IMR-90 (cell line): ENCODE measurements at regions not wholly inside any gene's neighbourhood (a gene's known extent, or its start where the extent isn't known, plus 50 kb on each side); places are given as distances from the start of the nearest gene placed in this dataset.

Experiments used
- ATAC-seq: fragments of 200-7000 bp; cut with Tn5 transposase; 2 replicates; pipeline ENCODE4 v1.9.1; 2020; ENCODE audit warnings: low read depth, mild to moderate bottlenecking, moderate library complexity
- BruUV-seq: library from RNA; stranded (reverse); fragments of 400-500 nt; replicated peaks from 2 replicates; lab custom pipeline; 2021; lab: Mats Ljungman, UMichigan
- CTCF ChIA-PET: fragments of 300-600 bp; formaldehyde crosslinking; extraction: SDS; loops from one replicate; lab custom pipeline; 2021; ENCODE audit warnings: antibody characterized with exemption; lab: Yijun Ruan, JAX
- POLR2A ChIA-PET: fragments of 300-600 bp; sonication (Branson Sonifier 250); formaldehyde crosslinking; loops from one replicate; lab custom pipeline; 2022; ENCODE audit warnings: antibody characterized with exemption; ENCODE audit not compliant: unreplicated experiment; lab: Charles Lee
- DNase-seq: peaks from one replicate; pipeline ENCODE4 v3.0.0; 2013
- H2AFZ ChIP-seq: replicated peaks from 2 replicates; pipeline ENCODE3; 2013; ENCODE audit warnings: low read length, mild to moderate bottlenecking; ENCODE audit not compliant: poor library complexity
- H2AK5ac ChIP-seq: 2 replicates; pipeline ENCODE4 v1.6.1; 2013; ENCODE audit warnings: low read depth, low read length, inconsistent platforms
- H2AK9ac ChIP-seq: replicated peaks from 2 replicates; pipeline ENCODE3; 2013; ENCODE audit warnings: mild to moderate bottlenecking, low read depth, low read length, moderate library complexity; ENCODE audit not compliant: poor library complexity
- H2BK120ac ChIP-seq: 2 replicates; pipeline ENCODE4 v1.6.1; 2013; ENCODE audit warnings: low read depth, low read length, inconsistent platforms
- H2BK15ac ChIP-seq: 3 replicates; pipeline ENCODE4 v1.6.1; 2013; ENCODE audit warnings: low read depth, low read length, inconsistent platforms
- H2BK20ac ChIP-seq: 2 replicates; pipeline ENCODE4 v1.6.1; 2013; ENCODE audit warnings: low read depth, mild to moderate bottlenecking, inconsistent platforms, low read length, moderate library complexity
- H2BK5ac ChIP-seq: 2 replicates; pipeline ENCODE4 v1.6.1; 2013; ENCODE audit warnings: mild to moderate bottlenecking, low read depth, low read length, inconsistent platforms; ENCODE audit not compliant: poor library complexity, severe bottlenecking
- H3K14ac ChIP-seq: replicated peaks from 2 replicates; pipeline ENCODE4 v1.6.1; 2013; ENCODE audit warnings: low read depth, low read length, inconsistent platforms
- H3K18ac ChIP-seq: 2 replicates; pipeline ENCODE4 v1.6.1; 2013; ENCODE audit warnings: low read depth, low read length, control low read depth
- H3K23ac ChIP-seq: 2 replicates; pipeline ENCODE4 v1.6.1; 2013; ENCODE audit warnings: low read depth, low read length, inconsistent platforms
- H3K27ac ChIP-seq: 2 replicates; pipeline ENCODE4 v1.5.1; 2013; ENCODE audit warnings: mild to moderate bottlenecking, control low read depth, low read length; ENCODE audit not compliant: insufficient read depth
- H3K27me3 ChIP-seq: 2 replicates; pipeline ENCODE4 v1.6.1; 2013; ENCODE audit warnings: low read length; ENCODE audit not compliant: control insufficient read depth, insufficient read depth
- H3K36me3 ChIP-seq: 2 replicates; pipeline ENCODE4 v1.6.1; 2013; ENCODE audit warnings: low read length, mixed read lengths; ENCODE audit not compliant: control insufficient read depth, insufficient read depth
- H3K4ac ChIP-seq: 2 replicates; pipeline ENCODE4 v1.6.1; 2013; ENCODE audit warnings: low read depth, low read length, inconsistent platforms
- H3K4me1 ChIP-seq: 2 replicates; pipeline ENCODE4 v1.6.1; 2013; ENCODE audit warnings: low read length, mixed read lengths; ENCODE audit not compliant: control insufficient read depth, insufficient read depth
- H3K4me2 ChIP-seq: 2 replicates; pipeline ENCODE4 v1.6.1; 2013; ENCODE audit warnings: low read depth, mild to moderate bottlenecking, control low read depth, low read length, moderate library complexity
- H3K4me3 ChIP-seq: 2 replicates; pipeline ENCODE4 v1.5.1; 2013; ENCODE audit warnings: low read depth, mild to moderate bottlenecking, control low read depth, low read length, moderate library complexity; ENCODE audit not compliant: insufficient read depth
- H3K56ac ChIP-seq: 2 replicates; pipeline ENCODE4 v1.6.1; 2013; ENCODE audit warnings: low read length, inconsistent platforms; ENCODE audit not compliant: insufficient read depth; ENCODE audit errors: extremely low read depth
- H3K79me1 ChIP-seq, 2 experiments: 2 replicates each; pipeline ENCODE4 v1.6.1; 2013; ENCODE audit warnings: low read length in 2 of 2, inconsistent platforms in 1 of 2, low read depth in 1 of 2
- H3K9ac ChIP-seq: 2 replicates; pipeline ENCODE4 v1.6.1; 2013; ENCODE audit warnings: low read depth, low read length, control low read depth
- H3K9me1 ChIP-seq: 2 replicates; pipeline ENCODE4 v1.6.1; 2013; ENCODE audit warnings: low read length, inconsistent platforms; ENCODE audit not compliant: insufficient read depth
- H3K9me3 ChIP-seq: 2 replicates; pipeline ENCODE4 v1.6.1; 2013; ENCODE audit warnings: low read length; ENCODE audit not compliant: control insufficient read depth, insufficient read depth
- H4K20me1 ChIP-seq: 2 replicates; pipeline ENCODE4 v1.6.1; 2013; ENCODE audit warnings: low read length, inconsistent platforms; ENCODE audit not compliant: insufficient read depth
- H4K5ac ChIP-seq: 2 replicates; pipeline ENCODE4 v1.6.1; 2013; ENCODE audit warnings: mild to moderate bottlenecking, low read depth, low read length, control low read depth
- H4K8ac ChIP-seq, 2 experiments: 2 replicates each; pipeline ENCODE4 v1.6.1; 2013; ENCODE audit warnings: low read depth in 2 of 2, low read length in 2 of 2, control low read depth in 1 of 2, inconsistent platforms in 1 of 2
- H4K91ac ChIP-seq: 2 replicates; pipeline ENCODE4 v1.6.1; 2013; ENCODE audit warnings: low read depth, low read length, inconsistent platforms; ENCODE audit not compliant: insufficient read depth
- BHLHE40 ChIP-seq: fragments of 150-350 bp; IDR thresholded peaks from 2 replicates; pipeline ENCODE4 v1.6.1; 2016; ENCODE audit warnings: mild to moderate bottlenecking, low read depth, low read length
- CEBPB ChIP-seq: IDR thresholded peaks from 2 replicates; pipeline ENCODE4 v1.6.1; 2012; ENCODE audit warnings: low read depth, low read length, improper control_type of control experiment
- CHD1 ChIP-seq: IDR thresholded peaks from 2 replicates; pipeline ENCODE4 v1.6.1; 2012; ENCODE audit warnings: low read depth, low read length, improper control_type of control experiment
- CTCF ChIP-seq: conservative IDR thresholded peaks from 2 replicates; pipeline ENCODE4 v1.5.1; 2012; ENCODE audit warnings: mild to moderate bottlenecking, low read depth, low read length, improper control_type of control experiment
- ELK1 ChIP-seq: fragments of 150-350 bp; IDR thresholded peaks from 2 replicates; pipeline ENCODE4 v1.6.1; 2016; ENCODE audit warnings: low read depth, mild to moderate bottlenecking, low read length, moderate library complexity, borderline replicate concordance
- FOS ChIP-seq: fragments of 150-350 bp; IDR thresholded peaks from 2 replicates; pipeline ENCODE4 v1.6.1; 2016; ENCODE audit warnings: low read depth, low read length
- MAFK ChIP-seq: IDR thresholded peaks from 2 replicates; pipeline ENCODE4 v1.6.1; 2012; ENCODE audit warnings: low read depth, low read length, improper control_type of control experiment
- MAZ ChIP-seq: IDR thresholded peaks from 2 replicates; pipeline ENCODE4 v1.6.1; 2012; ENCODE audit warnings: low read depth, mild to moderate bottlenecking, low read length, improper control_type of control experiment, moderate library complexity, borderline replicate concordance
- MXI1 ChIP-seq: IDR thresholded peaks from 2 replicates; pipeline ENCODE4 v1.6.1; 2012; ENCODE audit warnings: low read depth, mild to moderate bottlenecking, low read length, moderate library complexity, borderline replicate concordance
- NFE2L2 ChIP-seq: fragments of 150-350 bp; IDR thresholded peaks from 2 replicates; pipeline ENCODE4 v1.6.1; 2016; ENCODE audit warnings: low read depth, mild to moderate bottlenecking, low read length
- POLR2A ChIP-seq: IDR thresholded peaks from 2 replicates; pipeline ENCODE4 v1.6.1; 2012; ENCODE audit warnings: mild to moderate bottlenecking, low read depth, low read length
- RAD21 ChIP-seq: IDR thresholded peaks from 2 replicates; pipeline ENCODE4 v1.6.1; 2012; ENCODE audit warnings: low read length, improper control_type of control experiment
- RCOR1 ChIP-seq: IDR thresholded peaks from 2 replicates; pipeline ENCODE4 v1.6.1; 2012; ENCODE audit warnings: mild to moderate bottlenecking, low read length, improper control_type of control experiment; ENCODE audit not compliant: insufficient replicate concordance
- RFX5 ChIP-seq: IDR thresholded peaks from 2 replicates; pipeline ENCODE4 v1.8.0; 2012; ENCODE audit warnings: low read depth, mild to moderate bottlenecking, low read length, moderate library complexity
- SMC3 ChIP-seq: fragments of 150-350 bp; IDR thresholded peaks from 2 replicates; pipeline ENCODE4 v1.6.1; 2016; ENCODE audit warnings: low read depth, mild to moderate bottlenecking, antibody characterized with exemption, low read length, moderate library complexity
- USF2 ChIP-seq: fragments of 150-350 bp; IDR thresholded peaks from 2 replicates; pipeline ENCODE4 v1.6.1; 2017; ENCODE audit warnings: mild to moderate bottlenecking, antibody characterized with exemption, low read length, low read depth
- WGBS, 2 experiments: methylation state at CpG; one replicate each; pipeline versions ENCODE4 v1.1.5 to v1.1.7; 2013; ENCODE audit warnings: missing lambda C conversion rate in 2 of 2; ENCODE audit not compliant: insufficient read length in 1 of 2; ENCODE audit errors: extremely low coverage in 2 of 2; 5-methylcytosine and 5-hydroxymethylcytosine counted together
- dilution Hi-C: fragments of 300-500 bp; cut with HindIII; formaldehyde crosslinking; loops from one replicate; pipeline ENCODE4 v1.14.3; 2018; ENCODE audit warnings: low sequenced_read_pairs; ENCODE audit not compliant: unreplicated experiment
- in situ Hi-C: fragments of 300-500 bp; cut with MboI; formaldehyde crosslinking; loops from 3 replicates; pipeline ENCODE4 v1.14.3; 2019; ENCODE audit warnings: low sequenced_read_pairs, inconsistent platforms, mixed read lengths
- intact Hi-C: fragments of 100-400 bp; cut with micrococcal nuclease; formaldehyde crosslinking; loops from 2 replicates; pipeline ENCODE4 v1.10.0; 2022

GRCh38 chr14:37888234-37888633, 292.8 kb downstream of the TTC6 start:
- Histone ChIP-seq H4K91ac (no peak overlapping the region), H3K18ac (no peak overlapping the region), H2AK5ac (no peak overlapping the region), H3K9me1 (no peaks in the 10 kb centered on the region), H3K4ac (no peak overlapping the region), H2BK20ac (no peak overlapping the region), H3K4me1 (no peaks in the 10 kb centered on the region), H3K27ac (no peak overlapping the region), H3K9ac (no peak overlapping the region), H3K79me1 (no peaks in the 10 kb centered on the region), H3K23ac (no peak overlapping the region), H2AFZ (no peak overlapping the region), H2BK5ac (no peak overlapping the region), H3K36me3 (no peaks in the 10 kb centered on the region), H4K8ac (no peak overlapping the region), H3K27me3 (peaks cover 2% of the 10 kb centered on the region; the same call in 1 of the 2 replicates), H3K56ac (no peak overlapping the region), H4K5ac (no peak overlapping the region), H2BK15ac (no peak overlapping the region), H2AK9ac (no peak overlapping the region), H3K4me2 (no peak overlapping the region), H3K4me3 (no peak overlapping the region), H3K14ac (no peak overlapping the region), H3K9me3 (no peaks in the 10 kb centered on the region), H2BK120ac (no peak overlapping the region), H4K20me1 (no peaks in the 10 kb centered on the region)
- in situ Hi-C loops: no loop called here
- intact Hi-C loops: no loop called here
- ATAC-seq (no peak), DNase-seq (no peak)
- CTCF ChIA-PET: interaction anchor here (1.1 kb wide), 1 partner anchor 178 kb away, joined by 3 read pairs; no protein-coding TSS in a partner anchor
- POLR2A ChIA-PET: no interaction called here
- WGBS, 2 experiments: no CpG with 5 or more reads among the region's 1 CpG
- no peak for TF ChIP-seq SMC3
- no peak for TF ChIP-seq MAZ
- TF ChIP-seq CTCF: no peak
- TF ChIP-seq BHLHE40: no peak
- TF ChIP-seq RFX5: no peak
- no peak for TF ChIP-seq USF2
- TF ChIP-seq MXI1: no peak
- no peak for TF ChIP-seq MAFK
- no peak for TF ChIP-seq FOS
- TF ChIP-seq ELK1: no peak
- no peak for TF ChIP-seq CHD1
- TF ChIP-seq NFE2L2: no peak
- no peak for TF ChIP-seq RAD21
- TF ChIP-seq POLR2A: no peak
- TF ChIP-seq RCOR1: no peak
- TF ChIP-seq CEBPB: no peak
- BruUV-seq: no TSS peak
- dilution Hi-C loops: no loop called here
